A549 (cell line): ENCODE measurements at regions not wholly inside any gene's neighbourhood (a gene's known extent, or its start where the extent isn't known, plus 50 kb on each side); places are given as distances from the start of the nearest gene placed in this dataset.

ENCODE experiments used
- ATAC-seq, 2 experiments: fragments of 200-7000 bp in 1 of 2; fragments of >200 bp in 1 of 2; cut with Nextera tagmentation in 1 of 2; cut with Tn5 transposase in 1 of 2; 3 replicates each; pipeline versions ENCODE4 v1.8.0 to v1.9.1; 2018 to 2020; ENCODE audit warnings: mild to moderate bottlenecking in 1 of 2, moderate library complexity in 1 of 2
- CTCF ChIA-PET: fragments of 300-600 bp; sonication (Branson Sonifier 250); formaldehyde crosslinking; extraction: SDS; loops from one replicate; lab custom pipeline; 2021; ENCODE audit warnings: antibody characterized with exemption, inconsistent platforms; lab: Yijun Ruan, JAX
- POLR2A ChIA-PET: fragments of 350-600 bp; formaldehyde crosslinking; extraction: SDS; loops from one replicate; lab custom pipeline; 2021; ENCODE audit warnings: antibody characterized with exemption, inconsistent platforms; lab: Yijun Ruan, JAX
- DNase-seq, 2 experiments: peaks; one replicate each; pipeline versions ENCODE4 v3.0.0 to v3.0.0-alpha.2; 2011 to 2016; ENCODE audit warnings: low read depth in 1 of 2, low spot score in 1 of 2
- FAIRE-seq: peaks from 2 replicates; lab custom pipeline; 2011; peaks lifted over from hg19 to GRCh38; lab: Jason Lieb, UNC
- H3K27ac ChIP-seq, 2 experiments: fragments of >200 bp; sonication (Bioruptor Twin); formaldehyde crosslinking; 3 replicates each; pipeline ENCODE4 v1.5.1; 2016 to 2017
- H3K4me1 ChIP-seq: fragments of >200 bp; sonication (Bioruptor Twin); formaldehyde crosslinking; 3 replicates; pipeline ENCODE4 v1.6.1; 2016
- H3K4me2 ChIP-seq: fragments of >200 bp; sonication (Bioruptor Twin); formaldehyde crosslinking; 3 replicates; pipeline ENCODE4 v1.6.1; 2016
- H3K4me3 ChIP-seq: fragments of >200 bp; sonication (Bioruptor Twin); formaldehyde crosslinking; 3 replicates; pipeline ENCODE4 v1.5.1; 2016
- H3K9me3 ChIP-seq: fragments of >200 bp; sonication (Bioruptor Twin); formaldehyde crosslinking; 3 replicates; pipeline ENCODE4 v1.6.1; 2016
- BHLHE40 ChIP-seq: IDR thresholded peaks from 2 replicates; pipeline ENCODE4 v1.6.1; 2012; ENCODE audit warnings: low read depth, low read length, inconsistent platforms
- CBX2 ChIP-seq: fragments of 200-600 bp; sonication (generic); IDR thresholded peaks from 2 replicates; pipeline ENCODE4 v1.6.1; 2016; ENCODE audit warnings: low read depth, mild to moderate bottlenecking, borderline replicate concordance
- CBX8 ChIP-seq: fragments of 200-600 bp; sonication (generic); IDR thresholded peaks from 2 replicates; pipeline ENCODE4 v1.6.1; 2016
- ELK1 ChIP-seq: fragments of 150-350 bp; IDR thresholded peaks from 2 replicates; pipeline ENCODE4 v1.6.1; 2014; ENCODE audit warnings: low read depth, mild to moderate bottlenecking, low read length
- EP300 ChIP-seq, 2 experiments: fragments of >200 bp; sonication (Bioruptor Twin); formaldehyde crosslinking; IDR thresholded peaks; 2 replicates in 1 of 2; 3 replicates in 1 of 2; pipeline ENCODE4 v1.6.1; 2016 to 2017
- HOXA7 ChIP-seq: fragments of 250-450 bp; sonication (Bioruptor Pico); IDR thresholded peaks from 2 replicates; pipeline ENCODE4 v1.5.0; 2020; ENCODE audit warnings: mild to moderate bottlenecking, moderate library complexity
- JUN ChIP-seq, 2 experiments: fragments of >200 bp; sonication (Bioruptor Twin); formaldehyde crosslinking; IDR thresholded peaks; 2 replicates in 1 of 2; 3 replicates in 1 of 2; pipeline ENCODE4 v1.6.1; 2016 to 2017
- KDM1A ChIP-seq: fragments of 200-600 bp; sonication (generic); IDR thresholded peaks from 2 replicates; pipeline ENCODE4 v1.6.1; 2016; ENCODE audit warnings: low read depth, mild to moderate bottlenecking
- MAFK ChIP-seq: fragments of 450-650 bp; IDR thresholded peaks from 2 replicates; pipeline ENCODE4 v1.6.1; 2014; ENCODE audit not compliant: partially characterized antibody
- NPAS2 ChIP-seq: fragments of 250-450 bp; sonication (Bioruptor Pico); IDR thresholded peaks from 2 replicates; pipeline ENCODE4 v1.8.0; 2022; ENCODE audit warnings: mild to moderate bottlenecking, moderate library complexity, borderline replicate concordance
- POLR2A ChIP-seq: IDR thresholded peaks from 2 replicates; pipeline ENCODE4 v1.6.1; 2012; ENCODE audit warnings: mild to moderate bottlenecking, low read length
- POLR2AphosphoS2 ChIP-seq: conservative IDR thresholded peaks from 2 replicates; pipeline ENCODE4 v1.6.1; 2012; ENCODE audit warnings: low read length, improper control_type of control experiment, inconsistent platforms
- RCOR1 ChIP-seq: fragments of 150-350 bp; IDR thresholded peaks from 2 replicates; pipeline ENCODE4 v1.6.1; 2014; ENCODE audit warnings: antibody characterized with exemption, low read length, low read depth
- TFCP2L1 ChIP-seq: fragments of 250-450 bp; sonication (Bioruptor Pico); IDR thresholded peaks from 2 replicates; pipeline ENCODE4 v1.5.0; 2021; ENCODE audit warnings: mild to moderate bottlenecking
- WGBS: methylation state at CpG from one replicate; pipeline ENCODE4 v1.1.6; 2017; ENCODE audit errors: missing lambda C conversion rate; 5-methylcytosine and 5-hydroxymethylcytosine counted together
- TF ChIP-seq, protein P1 (sequence below): fragments of 450-650 bp; IDR thresholded peaks from 2 replicates; pipeline ENCODE4 v1.6.1; 2014; ENCODE audit warnings: antibody characterized with exemption
- TF ChIP-seq, protein P2 (sequence below): fragments of 200-600 bp; sonication (generic); IDR thresholded peaks from 2 replicates; pipeline ENCODE4 v1.6.1; 2016; ENCODE audit warnings: antibody characterized with exemption, mild to moderate bottlenecking, moderate library complexity
- TF ChIP-seq, protein P3 (sequence below): fragments of 250-450 bp; sonication (Bioruptor Pico); IDR thresholded peaks from 2 replicates; pipeline ENCODE4 v1.5.0; 2020; ENCODE audit warnings: low read depth, mild to moderate bottlenecking, moderate library complexity

DNA sequence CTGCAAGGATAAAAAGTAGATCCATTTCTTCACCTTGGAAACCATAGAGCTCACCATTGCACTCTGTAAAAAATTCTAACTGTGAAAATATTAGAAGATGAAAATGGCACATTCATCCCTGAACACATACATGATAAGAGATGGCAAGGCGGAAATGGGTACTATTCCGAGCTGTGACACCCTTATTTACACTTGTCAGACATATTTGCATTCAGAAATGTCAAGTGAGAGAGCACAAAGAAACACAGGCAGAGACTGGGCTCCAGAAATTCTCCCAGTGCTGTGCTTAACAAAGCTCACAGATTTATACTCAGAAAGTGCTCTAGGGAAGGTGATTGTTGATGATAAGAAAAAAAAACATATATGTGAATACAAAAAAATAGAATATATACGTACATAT, 170.3 kb upstream of the PUM3 start:
- H3K4me2 ChIP-seq = no peak overlapping the region
- TF ChIP-seq ELK1 = no peak
- TF ChIP-seq HOXA7 (CRISPR knock-in tag) = no peak
- no peak for TF ChIP-seq CBX8
- TF ChIP-seq TFCP2L1 (CRISPR knock-in tag) = no peak
- TF ChIP-seq, protein P1, sequence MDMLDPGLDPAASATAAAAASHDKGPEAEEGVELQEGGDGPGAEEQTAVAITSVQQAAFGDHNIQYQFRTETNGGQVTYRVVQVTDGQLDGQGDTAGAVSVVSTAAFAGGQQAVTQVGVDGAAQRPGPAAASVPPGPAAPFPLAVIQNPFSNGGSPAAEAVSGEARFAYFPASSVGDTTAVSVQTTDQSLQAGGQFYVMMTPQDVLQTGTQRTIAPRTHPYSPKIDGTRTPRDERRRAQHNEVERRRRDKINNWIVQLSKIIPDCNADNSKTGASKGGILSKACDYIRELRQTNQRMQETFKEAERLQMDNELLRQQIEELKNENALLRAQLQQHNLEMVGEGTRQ = no peak
- no peak for TF ChIP-seq POLR2AphosphoS2
- TF ChIP-seq, protein P2, sequence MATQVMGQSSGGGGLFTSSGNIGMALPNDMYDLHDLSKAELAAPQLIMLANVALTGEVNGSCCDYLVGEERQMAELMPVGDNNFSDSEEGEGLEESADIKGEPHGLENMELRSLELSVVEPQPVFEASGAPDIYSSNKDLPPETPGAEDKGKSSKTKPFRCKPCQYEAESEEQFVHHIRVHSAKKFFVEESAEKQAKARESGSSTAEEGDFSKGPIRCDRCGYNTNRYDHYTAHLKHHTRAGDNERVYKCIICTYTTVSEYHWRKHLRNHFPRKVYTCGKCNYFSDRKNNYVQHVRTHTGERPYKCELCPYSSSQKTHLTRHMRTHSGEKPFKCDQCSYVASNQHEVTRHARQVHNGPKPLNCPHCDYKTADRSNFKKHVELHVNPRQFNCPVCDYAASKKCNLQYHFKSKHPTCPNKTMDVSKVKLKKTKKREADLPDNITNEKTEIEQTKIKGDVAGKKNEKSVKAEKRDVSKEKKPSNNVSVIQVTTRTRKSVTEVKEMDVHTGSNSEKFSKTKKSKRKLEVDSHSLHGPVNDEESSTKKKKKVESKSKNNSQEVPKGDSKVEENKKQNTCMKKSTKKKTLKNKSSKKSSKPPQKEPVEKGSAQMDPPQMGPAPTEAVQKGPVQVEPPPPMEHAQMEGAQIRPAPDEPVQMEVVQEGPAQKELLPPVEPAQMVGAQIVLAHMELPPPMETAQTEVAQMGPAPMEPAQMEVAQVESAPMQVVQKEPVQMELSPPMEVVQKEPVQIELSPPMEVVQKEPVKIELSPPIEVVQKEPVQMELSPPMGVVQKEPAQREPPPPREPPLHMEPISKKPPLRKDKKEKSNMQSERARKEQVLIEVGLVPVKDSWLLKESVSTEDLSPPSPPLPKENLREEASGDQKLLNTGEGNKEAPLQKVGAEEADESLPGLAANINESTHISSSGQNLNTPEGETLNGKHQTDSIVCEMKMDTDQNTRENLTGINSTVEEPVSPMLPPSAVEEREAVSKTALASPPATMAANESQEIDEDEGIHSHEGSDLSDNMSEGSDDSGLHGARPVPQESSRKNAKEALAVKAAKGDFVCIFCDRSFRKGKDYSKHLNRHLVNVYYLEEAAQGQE = no peak
- no peak for TF ChIP-seq NPAS2 (CRISPR knock-in tag)
- TF ChIP-seq, all 56 proteins: peak for 0
- ChIA-PET CTCF (no interaction called here), POLR2A (no interaction called here)
- no peaks in the 10 kb centered on the region for H3K9me3 ChIP-seq
- H3K27ac ChIP-seq = no peak overlapping the region
- FAIRE-seq (no peak), ATAC-seq (no peak), DNase-seq (no peak)
- no peaks in the 10 kb centered on the region for H3K4me1 ChIP-seq
- no peak overlapping the region for H3K4me3 ChIP-seq
- WGBS = 5% methylated on average over 3 of the region's 3 CpGs

DNA sequence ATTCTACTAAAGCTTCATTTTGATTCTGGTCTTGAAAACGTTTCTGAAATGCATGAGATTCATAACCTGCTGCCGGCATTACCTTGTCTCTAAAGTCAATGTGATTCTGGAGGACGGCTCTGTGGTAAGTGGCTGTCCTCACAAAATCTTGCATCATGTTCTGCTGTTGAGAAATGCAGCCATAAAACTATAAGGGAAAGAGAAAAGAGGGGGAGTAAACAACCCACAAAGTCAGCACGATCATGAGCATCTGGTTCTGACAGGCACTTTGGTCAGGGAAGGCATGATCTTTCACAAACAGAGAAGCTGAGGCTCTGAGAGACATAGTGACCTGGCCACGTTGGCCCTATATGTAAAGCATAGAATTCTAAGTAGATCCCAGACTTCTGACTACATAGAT, 168.9 kb upstream of the PUM3 start:
- H3K27ac ChIP-seq = no peak overlapping the region
- DNase-seq (no peak), FAIRE-seq (no peak), ATAC-seq (no peak)
- CTCF ChIA-PET = interaction anchor here (1.0 kb wide), 1 partner anchor 32 kb away, joined by 3 read pairs; no protein-coding TSS in a partner anchor
- H3K4me2 ChIP-seq = no peak overlapping the region
- WGBS = 7% methylated on average over 5 of the region's 5 CpGs
- H3K4me3 ChIP-seq = no peak overlapping the region
- POLR2A ChIA-PET = no interaction called here
- TF ChIP-seq BHLHE40 (no peak), MAFK (no peak), CBX2 (no peak), KDM1A (no peak), POLR2AphosphoS2 (no peak), JUN (IDR thresholded peaks at IDR 0.05) (no peak), EP300 (IDR thresholded peaks at IDR 0.05) (no peak), RCOR1 (no peak), POLR2A (no peak)
- TF ChIP-seq, protein P3, sequence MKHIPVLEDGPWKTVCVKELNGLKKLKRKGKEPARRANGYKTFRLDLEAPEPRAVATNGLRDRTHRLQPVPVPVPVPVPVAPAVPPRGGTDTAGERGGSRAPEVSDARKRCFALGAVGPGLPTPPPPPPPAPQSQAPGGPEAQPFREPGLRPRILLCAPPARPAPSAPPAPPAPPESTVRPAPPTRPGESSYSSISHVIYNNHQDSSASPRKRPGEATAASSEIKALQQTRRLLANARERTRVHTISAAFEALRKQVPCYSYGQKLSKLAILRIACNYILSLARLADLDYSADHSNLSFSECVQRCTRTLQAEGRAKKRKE (CRISPR knock-in tag) = no peak
- TF ChIP-seq, protein P2 = no peak
- TF ChIP-seq, protein P1 = no peak
- H3K9me3 ChIP-seq = no peaks in the 10 kb centered on the region
- no peaks in the 10 kb centered on the region for H3K4me1 ChIP-seq
